Gastroesophageal sphincter (tissue), 3 donors: ENCODE measurements at regions not wholly inside any gene's neighbourhood (a gene's known extent, or its start where the extent isn't known, plus 50 kb on each side); places are given as distances from the start of the nearest gene placed in this dataset.

ENCODE experiments used
- CTCF ChIP-seq, 4 experiments: fragments of 200-600 bp in 2 of 4; fragments of 450-650 bp in 2 of 4; sonication (generic) in 1 of 4; IDR thresholded peaks; one replicate each; pipeline ENCODE4 v1.5.1; 2017 to 2019; ENCODE audit warnings: antibody characterized with exemption in 4 of 4, mild to moderate bottlenecking in 2 of 4, moderate library complexity in 2 of 4
- POLR2A ChIP-seq, 2 donors: fragments of 450-650 bp; IDR thresholded peaks; one replicate each; pipeline ENCODE4 v1.6.1; 2017; ENCODE audit warnings: antibody characterized with exemption in 2 of 2, mild to moderate bottlenecking in 2 of 2, moderate library complexity in 1 of 2

DNA sequence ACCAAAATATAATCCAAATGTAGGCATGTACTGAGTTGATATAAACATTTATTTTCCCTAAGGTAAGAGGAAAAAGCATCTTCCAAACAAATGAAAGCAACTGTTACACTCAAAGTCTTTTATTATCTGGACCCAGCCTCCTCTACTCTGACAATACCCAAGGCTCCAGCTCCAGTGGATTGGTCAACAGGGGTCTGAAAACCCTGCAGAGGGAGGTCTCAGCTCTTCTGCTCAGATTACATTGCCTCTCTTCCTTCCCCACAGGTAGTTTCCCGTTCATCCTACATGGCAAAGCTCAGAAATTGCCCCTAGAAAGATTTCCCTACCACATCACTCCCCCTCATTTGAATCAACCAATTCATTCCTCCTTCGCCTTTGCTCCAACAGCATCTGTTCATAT, 457.0 kb downstream of the METTL4 start:
- TF ChIP-seq CTCF (IDR thresholded peaks at IDR 0.05), result no peak
- no peak for TF ChIP-seq POLR2A (IDR thresholded peaks at IDR 0.05)
